ENCODE measurements at regions not wholly inside any gene's neighbourhood (a gene's known extent, or its start where the extent isn't known, plus 50 kb on each side); places are given as distances from the start of the nearest gene placed in this dataset.

DNA sequence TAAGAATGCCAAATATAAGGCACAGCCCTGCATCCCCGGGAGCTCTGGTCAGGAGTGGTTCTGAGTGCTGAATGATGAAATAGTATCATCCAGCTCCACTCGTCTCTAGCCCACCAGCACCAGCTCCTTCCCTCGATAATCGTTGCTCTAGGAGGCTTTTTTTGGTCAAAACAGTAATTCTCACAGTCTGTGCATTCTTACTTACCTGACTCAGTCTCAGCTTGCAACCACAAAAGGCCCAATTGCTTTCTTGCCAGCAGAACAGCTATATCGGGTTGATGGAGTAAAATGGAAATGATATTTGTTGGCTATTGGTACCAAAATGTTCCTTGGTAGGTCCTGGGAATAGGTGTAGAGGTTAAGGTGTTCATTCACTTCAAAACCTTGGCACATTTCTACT, 94.8 kb downstream of the BMP4 start:
- H3K9me3 Mint-ChIP-seq, result peaks cover 0 to 4% (median 0%) of the 10 kb centered on the region in 11 donors

GRCh38 chr14:53858345-53858684, 98.3 kb downstream of the BMP4 start:
- H3K4me3 ChIP-seq (ENCODE audit: low read length), result no peak overlapping the region
- no peaks in the 10 kb centered on the region for H3K27me3 ChIP-seq (ENCODE audit: control insufficient read depth in 2 of 2, insufficient read depth in 2 of 2, low read length in 2 of 2)
- POLR2A ChIA-PET, result no interaction called here
- intact Hi-C loops (cut with micrococcal nuclease), result no loop called here
- CTCF ChIA-PET, result no interaction called here
- no peaks in the 10 kb centered on the region for H3K36me3 ChIP-seq (ENCODE audit: control insufficient read depth in 2 of 3, insufficient read depth in 3 of 3, low read length in 3 of 3)
- no peaks in the 10 kb centered on the region for H3K4me1 ChIP-seq (ENCODE audit: control insufficient read depth in 2 of 2, insufficient read depth in 2 of 2, low read length in 2 of 2)
- DNase-seq (no peak), ATAC-seq (no peak)
- no peaks in the 10 kb centered on the region for H3K36me3 Mint-ChIP-seq
- no peak overlapping the region for H3K27ac Mint-ChIP-seq
- H3K4me1 Mint-ChIP-seq, result no peaks in the 10 kb centered on the region
- peaks cover 0 to 7% (median 0%) of the 10 kb centered on the region in 11 donors for H3K9me3 Mint-ChIP-seq
- no peak overlapping the region for H3K4me3 Mint-ChIP-seq
- no peak overlapping the region for H3K27ac ChIP-seq (ENCODE audit: low read depth, low read length)
- peaks cover 0 to 17% (median 3%) of the 10 kb centered on the region in 5 donors for H3K27me3 Mint-ChIP-seq
- no peaks in the 10 kb centered on the region for H3K9me3 ChIP-seq (ENCODE audit: control insufficient read depth in 2 of 3, low read length in 3 of 3)

More for the DNA sequence above, 94.8 kb downstream of the BMP4 start:
- Histone ChIP-seq H3K9me3 (ENCODE audit: control insufficient read depth in 2 of 3, low read length in 3 of 3) (no peaks in the 10 kb centered on the region), H3K4me1 (ENCODE audit: control insufficient read depth in 2 of 2, insufficient read depth in 2 of 2, low read length in 2 of 2) (no peaks in the 10 kb centered on the region), H3K36me3 (ENCODE audit: control insufficient read depth in 2 of 3, insufficient read depth in 3 of 3, low read length in 3 of 3) (no peaks in the 10 kb centered on the region), H3K4me3 (ENCODE audit: low read length) (no peak overlapping the region), H3K27ac (ENCODE audit: low read depth, low read length) (no peak overlapping the region), H3K27me3 (ENCODE audit: control insufficient read depth in 2 of 2, insufficient read depth in 2 of 2, low read length in 2 of 2) (no peaks in the 10 kb centered on the region)
- Mint-ChIP-seq H3K27me3 (peaks cover 0 to 8% (median 4%) of the 10 kb centered on the region in 5 donors), H3K27ac (no peak overlapping the region), H3K36me3 (no peaks in the 10 kb centered on the region), H3K4me1 (peaks cover 0 to 2% (median 0%) of the 10 kb centered on the region in 7 donors), H3K4me3 (no peak overlapping the region)
- POLR2A ChIA-PET, result no interaction called here
- DNase-seq (no peak), ATAC-seq (no peak)
- intact Hi-C loops (cut with micrococcal nuclease), result no loop called here
- CTCF ChIA-PET, result no interaction called here

GRCh38 chr14:53857625-53858344, 98.8 kb downstream of the BMP4 start:
- Histone ChIP-seq H3K36me3 (ENCODE audit: control insufficient read depth in 2 of 3, insufficient read depth in 3 of 3, low read length in 3 of 3) (no peaks in the 10 kb centered on the region), H3K4me1 (ENCODE audit: control insufficient read depth in 2 of 2, insufficient read depth in 2 of 2, low read length in 2 of 2) (no peaks in the 10 kb centered on the region), H3K4me3 (ENCODE audit: low read length) (no peak overlapping the region), H3K9me3 (ENCODE audit: control insufficient read depth in 2 of 3, low read length in 3 of 3) (no peaks in the 10 kb centered on the region), H3K27me3 (ENCODE audit: control insufficient read depth in 2 of 2, insufficient read depth in 2 of 2, low read length in 2 of 2) (no peaks in the 10 kb centered on the region), H3K27ac (ENCODE audit: low read depth, low read length) (no peak overlapping the region)
- H3K4me3 Mint-ChIP-seq, result no peak overlapping the region
- H3K27me3 Mint-ChIP-seq, result peaks cover 0 to 11% (median 3%) of the 10 kb centered on the region in 5 donors
- no peaks in the 10 kb centered on the region for H3K36me3 Mint-ChIP-seq
- intact Hi-C loops (cut with micrococcal nuclease), result no loop called here
- DNase-seq, result no peak
- H3K9me3 Mint-ChIP-seq, result peaks cover 0 to 7% (median 0%) of the 10 kb centered on the region in 11 donors
- H3K27ac Mint-ChIP-seq, result no peak overlapping the region
- no peak for ATAC-seq
- no peaks in the 10 kb centered on the region for H3K4me1 Mint-ChIP-seq
- POLR2A ChIA-PET, result no interaction called here
- CTCF ChIA-PET, result no interaction called here

GRCh38 chr14:53855574-53855973, 101.1 kb downstream of the BMP4 start:
- Mint-ChIP-seq H3K27ac (no peak overlapping the region), H3K4me3 (no peak overlapping the region), H3K4me1 (no peaks in the 10 kb centered on the region), H3K9me3 (peaks cover 0 to 10% (median 2%) of the 10 kb centered on the region in 11 donors), H3K27me3 (peaks cover 0 to 10% (median 3%) of the 10 kb centered on the region in 5 donors), H3K36me3 (no peaks in the 10 kb centered on the region)
- Histone ChIP-seq H3K27ac (ENCODE audit: low read depth, low read length) (no peak overlapping the region), H3K4me1 (ENCODE audit: control insufficient read depth in 2 of 2, insufficient read depth in 2 of 2, low read length in 2 of 2) (no peaks in the 10 kb centered on the region), H3K36me3 (ENCODE audit: control insufficient read depth in 2 of 3, insufficient read depth in 3 of 3, low read length in 3 of 3) (no peaks in the 10 kb centered on the region), H3K27me3 (ENCODE audit: control insufficient read depth in 2 of 2, insufficient read depth in 2 of 2, low read length in 2 of 2) (no peaks in the 10 kb centered on the region), H3K4me3 (ENCODE audit: low read length) (no peak overlapping the region), H3K9me3 (ENCODE audit: control insufficient read depth in 2 of 3, low read length in 3 of 3) (no peaks in the 10 kb centered on the region)
- no peak for ATAC-seq
- DNase-seq, result no peak
- intact Hi-C loops (cut with micrococcal nuclease), result no loop called here
- CTCF ChIA-PET, result no interaction called here
- POLR2A ChIA-PET, result no interaction called here

GRCh38 chr14:53855127-53855526, 101.5 kb downstream of the BMP4 start:
- Mint-ChIP-seq H3K4me1 (no peaks in the 10 kb centered on the region), H3K27ac (no peak overlapping the region), H3K27me3 (peaks cover 0 to 10% (median 3%) of the 10 kb centered on the region in 5 donors), H3K9me3 (peaks cover 0 to 10% (median 3%) of the 10 kb centered on the region in 11 donors), H3K4me3 (no peak overlapping the region), H3K36me3 (no peaks in the 10 kb centered on the region)
- no peak overlapping the region for H3K4me3 ChIP-seq (ENCODE audit: low read length)
- no peak for ATAC-seq
- H3K27ac ChIP-seq (ENCODE audit: low read depth, low read length), result no peak overlapping the region
- H3K4me1 ChIP-seq (ENCODE audit: control insufficient read depth in 2 of 2, insufficient read depth in 2 of 2, low read length in 2 of 2), result no peaks in the 10 kb centered on the region
- H3K27me3 ChIP-seq (ENCODE audit: control insufficient read depth in 2 of 2, insufficient read depth in 2 of 2, low read length in 2 of 2), result no peaks in the 10 kb centered on the region
- no peaks in the 10 kb centered on the region for H3K9me3 ChIP-seq (ENCODE audit: control insufficient read depth in 2 of 3, low read length in 3 of 3)
- ChIA-PET POLR2A (no interaction called here), CTCF (no interaction called here)
- DNase-seq, result no peak
- intact Hi-C loops (cut with micrococcal nuclease), result no loop called here
- H3K36me3 ChIP-seq (ENCODE audit: control insufficient read depth in 2 of 3, insufficient read depth in 3 of 3, low read length in 3 of 3), result no peaks in the 10 kb centered on the region

DNA sequence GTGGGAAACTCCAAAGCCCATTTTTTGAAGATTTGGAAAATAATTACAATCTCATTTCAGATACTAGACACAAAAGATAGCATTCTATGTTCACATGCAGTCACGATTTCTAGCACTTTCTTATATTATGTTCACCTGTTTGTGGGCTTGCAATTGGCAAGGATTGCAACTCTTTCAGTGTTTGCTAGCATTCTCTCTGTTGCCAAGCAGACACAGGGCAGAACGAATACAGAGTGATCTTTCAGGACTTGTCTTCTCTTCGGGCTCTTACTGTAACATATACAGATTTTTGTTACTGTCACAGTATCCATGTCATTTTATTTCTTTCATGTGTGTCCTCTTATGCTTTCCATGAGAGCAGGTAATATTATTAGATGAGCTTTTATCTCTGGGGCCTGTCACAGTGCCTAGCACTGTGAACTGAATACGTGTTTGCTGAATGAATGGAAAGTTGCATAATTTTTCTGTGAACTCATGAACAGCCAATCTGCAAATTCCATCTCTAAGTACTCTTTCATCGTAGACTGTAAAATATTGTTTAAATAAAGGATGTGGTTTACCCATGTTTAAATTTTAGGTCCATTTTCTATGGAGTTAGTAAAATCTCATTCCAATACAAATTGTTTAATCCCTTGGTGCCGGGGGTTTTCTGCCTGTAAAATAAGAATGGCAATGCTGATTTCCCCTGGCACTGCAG, 105.1 kb downstream of the BMP4 start:
- no peaks in the 10 kb centered on the region for H3K27me3 ChIP-seq (ENCODE audit: control insufficient read depth in 2 of 2, insufficient read depth in 2 of 2, low read length in 2 of 2)
- H3K27ac Mint-ChIP-seq, result no peak overlapping the region
- H3K4me3 Mint-ChIP-seq, result no peak overlapping the region
- H3K36me3 Mint-ChIP-seq, result no peaks in the 10 kb centered on the region
- no peak overlapping the region for H3K27ac ChIP-seq (ENCODE audit: low read depth, low read length)
- no peak for DNase-seq
- ChIA-PET POLR2A (no interaction called here), CTCF (no interaction called here)
- H3K36me3 ChIP-seq (ENCODE audit: control insufficient read depth in 2 of 3, insufficient read depth in 3 of 3, low read length in 3 of 3), result no peaks in the 10 kb centered on the region
- intact Hi-C loops (cut with micrococcal nuclease), result no loop called here
- peaks cover 0 to 10% (median 0%) of the 10 kb centered on the region in 5 donors for H3K27me3 Mint-ChIP-seq
- ATAC-seq, result no peak
- H3K9me3 ChIP-seq (ENCODE audit: control insufficient read depth in 2 of 3, low read length in 3 of 3), result no peaks in the 10 kb centered on the region
- peaks cover 0 to 10% (median 3%) of the 10 kb centered on the region in 11 donors for H3K9me3 Mint-ChIP-seq
- no peaks in the 10 kb centered on the region for H3K4me1 Mint-ChIP-seq
- no peaks in the 10 kb centered on the region for H3K4me1 ChIP-seq (ENCODE audit: control insufficient read depth in 2 of 2, insufficient read depth in 2 of 2, low read length in 2 of 2)
- no peak overlapping the region for H3K4me3 ChIP-seq (ENCODE audit: low read length)
